K562 (cell line): ENCODE measurements at regions not wholly inside any gene's neighbourhood (a gene's known extent, or its start where the extent isn't known, plus 50 kb on each side); places are given as distances from the start of the nearest gene placed in this dataset.

Source experiments
- ATAC-seq: fragments of 200-7000 bp; cut with Tn5 transposase; 3 replicates; pipeline ENCODE4 v1.9.1; 2020; ENCODE audit warnings: moderate library complexity
- BruUV-seq: library from RNA; stranded (reverse); fragments of 400-500 nt; replicated peaks from 2 replicates; lab custom pipeline; 2021; lab: Mats Ljungman, UMichigan
- CTCF ChIA-PET: fragments of 300-600 bp; formaldehyde crosslinking; extraction: SDS; loops from one replicate; lab custom pipeline; 2021; ENCODE audit warnings: low intra/inter-chr PET ratio; lab: Yijun Ruan, JAX
- POLR2A ChIA-PET: fragments of 300-600, 350-650 bp; sonication (Branson Sonifier 250); formaldehyde crosslinking; extraction: SDS; loops from one replicate; lab custom pipeline; 2021; ENCODE audit warnings: antibody characterized with exemption, inconsistent platforms; lab: Yijun Ruan, JAX
- DNase-seq, 4 experiments: peaks; one replicate each; pipeline versions ENCODE4 v3.0.0 to v3.0.0-alpha.2; 2011 to 2018; ENCODE audit warnings: low spot score in 3 of 4, mixed read lengths in 3 of 4; ENCODE audit errors: extremely low read depth in 1 of 4
- FAIRE-seq: peaks from 2 replicates; lab custom pipeline; 2011; peaks lifted over from hg19 to GRCh38; lab: Jason Lieb, UNC
- H2AFZ ChIP-seq: 2 replicates; pipeline ENCODE4 v1.6.0; 2011; ENCODE audit warnings: low read depth, low read length, control low read depth, inconsistent platforms
- H3K27ac ChIP-seq: fragments of 200-600 bp; 3 replicates; pipeline ENCODE4 v1.8.0; 2011; ENCODE audit warnings: low read depth, mild to moderate bottlenecking, control low read depth, inconsistent platforms, low read length, moderate library complexity, mixed read lengths; ENCODE audit errors: extremely low read depth
- H3K27me3 ChIP-seq, 2 experiments: fragments of 300-600 bp in 1 of 2; 2 replicates in 1 of 2; 3 replicates in 1 of 2; pipeline versions ENCODE4 v1.6.0 to v1.8.0; 2011; ENCODE audit warnings: inconsistent platforms in 2 of 2, low read length in 2 of 2, mild to moderate bottlenecking in 1 of 2, mixed read lengths in 1 of 2, moderate library complexity in 1 of 2; ENCODE audit not compliant: control insufficient read depth in 2 of 2, insufficient read depth in 2 of 2
- H3K36me3 ChIP-seq: fragments of 300-600 bp; 3 replicates; pipeline ENCODE4 v1.8.0; 2011; ENCODE audit warnings: mild to moderate bottlenecking, low read length, inconsistent platforms; ENCODE audit not compliant: control insufficient read depth, insufficient read depth
- H3K4me1 ChIP-seq, 2 experiments: fragments of 200-600 bp in 1 of 2; replicated peaks in 1 of 2; 2 replicates in 1 of 2; 3 replicates in 1 of 2; pipeline versions ENCODE4 v1.5.1 to v1.8.0; 2011; ENCODE audit warnings: inconsistent platforms in 2 of 2, low read length in 2 of 2, mild to moderate bottlenecking in 1 of 2, mixed read lengths in 1 of 2, moderate library complexity in 1 of 2; ENCODE audit not compliant: control insufficient read depth in 2 of 2, insufficient read depth in 2 of 2
- H3K4me2 ChIP-seq: 2 replicates; pipeline ENCODE4 v1.6.1; 2011; ENCODE audit warnings: low read length, control low read depth, inconsistent platforms, mixed read lengths; ENCODE audit not compliant: insufficient read depth
- H3K4me3 ChIP-seq: fragments of 200-600 bp; sonication (generic), shearing (Covaris generic); 2 replicates; pipeline ENCODE4 v1.5.1; 2016; ENCODE audit warnings: control low read depth, inconsistent platforms
- H3K79me2 ChIP-seq: fragments of 200-600 bp; 3 replicates; pipeline ENCODE4 v1.8.0; 2011; ENCODE audit warnings: low read length, inconsistent platforms; ENCODE audit not compliant: control insufficient read depth, insufficient read depth
- H3K9ac ChIP-seq, 2 experiments: 2 replicates each; pipeline versions ENCODE4 v1.6.0 to v1.6.1; 2011; ENCODE audit warnings: low read depth in 2 of 2, low read length in 2 of 2, control low read depth in 1 of 2, inconsistent platforms in 1 of 2, mild to moderate bottlenecking in 1 of 2, mixed read lengths in 1 of 2; ENCODE audit not compliant: insufficient read depth in 1 of 2
- H3K9me1 ChIP-seq: one replicate; pipeline ENCODE4 v1.6.0; 2011; ENCODE audit warnings: inconsistent platforms, mild to moderate bottlenecking, low read length, moderate library complexity; ENCODE audit not compliant: control insufficient read depth, insufficient read depth
- H3K9me3 ChIP-seq: replicated peaks from 2 replicates; pipeline ENCODE4 v1.5.1; 2011; ENCODE audit warnings: low read depth, low read length, inconsistent platforms; ENCODE audit not compliant: control insufficient read depth, insufficient read depth
- H4K20me1 ChIP-seq: replicated peaks from 2 replicates; pipeline ENCODE4 v1.6.1; 2011; ENCODE audit warnings: low read length, inconsistent platforms, mixed read lengths; ENCODE audit not compliant: control insufficient read depth, insufficient read depth
- ASH1L ChIP-seq: fragments of 450-650 bp; IDR thresholded peaks from 2 replicates; pipeline ENCODE4 v1.6.1; 2018; ENCODE audit warnings: borderline replicate concordance, mild to moderate bottlenecking, low read depth; ENCODE audit not compliant: partially characterized antibody
- EP400 ChIP-seq: fragments of 450-650 bp; IDR thresholded peaks from 2 replicates; pipeline ENCODE4 v1.6.1; 2017; ENCODE audit warnings: antibody characterized with exemption, mild to moderate bottlenecking, moderate library complexity
- HMGN3 ChIP-seq: IDR thresholded peaks from 2 replicates; pipeline ENCODE4 v1.6.1; 2011; ENCODE audit warnings: borderline replicate concordance, low read depth, mild to moderate bottlenecking, mixed read lengths, low read length; ENCODE audit not compliant: insufficient read length; ENCODE audit errors: extremely low read depth
- NFE2 ChIP-seq: IDR thresholded peaks from 2 replicates; pipeline ENCODE4 v1.6.1; 2014; ENCODE audit warnings: antibody characterized with exemption, low read depth
- NFE2L1 ChIP-seq: fragments of 450-650 bp; IDR thresholded peaks from 2 replicates; pipeline ENCODE4 v1.6.1; 2016; ENCODE audit warnings: missing genetic modification characterization, low read depth, mild to moderate bottlenecking, missing compliant biosample characterization, moderate library complexity, borderline replicate concordance
- PCBP2 ChIP-seq: fragments of 200-400 bp; formaldehyde crosslinking; IDR thresholded peaks from 2 replicates; pipeline ENCODE4 v1.6.1; 2018; ENCODE audit warnings: low read length, low read depth, mild to moderate bottlenecking, moderate library complexity; ENCODE audit not compliant: poor library complexity, severe bottlenecking
- XRCC5 ChIP-seq: fragments of 200-400 bp; formaldehyde crosslinking; IDR thresholded peaks from 2 replicates; pipeline ENCODE4 v1.6.1; 2017; ENCODE audit warnings: low read depth, mild to moderate bottlenecking, low read length
- ZNF197 ChIP-seq: fragments of 200-800 bp; sonication (Bioruptor generic); IDR thresholded peaks from 2 replicates; pipeline ENCODE4 v1.6.1; 2016; ENCODE audit warnings: low read depth, missing genetic modification characterization, missing compliant biosample characterization
- ZNF644 ChIP-seq: fragments of 200-800 bp; sonication (Bioruptor generic); IDR thresholded peaks from 2 replicates; pipeline ENCODE4 v1.6.1; 2016; ENCODE audit warnings: low read depth, missing genetic modification characterization, missing compliant biosample characterization
- WGBS: fragments of 100-300 bp; shearing (Covaris generic); methylation state at CpG from one replicate; pipeline ENCODE4 v1.1.6; 2016; ENCODE audit warnings: low coverage, mixed read lengths; ENCODE audit not compliant: insufficient coverage; ENCODE audit errors: missing lambda C conversion rate; 5-methylcytosine and 5-hydroxymethylcytosine counted together
- in situ Hi-C: fragments of 300-500 bp; cut with MboI; formaldehyde crosslinking; loops from 4 replicates; pipeline ENCODE4 v1.15.0; 2018; ENCODE audit warnings: inconsistent platforms, mixed read lengths
- intact Hi-C: fragments of 100-400 bp; cut with micrococcal nuclease; formaldehyde crosslinking; loops from 2 replicates; pipeline ENCODE4 v1.14.2; 2022
- TF ChIP-seq, protein P1 (sequence below): sonication (generic); IDR thresholded peaks from 2 replicates; pipeline ENCODE4 v1.6.1; 2016
- TF ChIP-seq, protein P2 (sequence below): fragments of 250-450 bp; sonication (Bioruptor Pico); IDR thresholded peaks from 2 replicates; pipeline ENCODE4 v1.5.0; 2021
- TF ChIP-seq, protein P3 (sequence below): sonication (generic); formaldehyde crosslinking; IDR thresholded peaks from 2 replicates; pipeline ENCODE4 v1.8.0; 2023; ENCODE audit warnings: mild to moderate bottlenecking, missing genetic modification reagents

DNA sequence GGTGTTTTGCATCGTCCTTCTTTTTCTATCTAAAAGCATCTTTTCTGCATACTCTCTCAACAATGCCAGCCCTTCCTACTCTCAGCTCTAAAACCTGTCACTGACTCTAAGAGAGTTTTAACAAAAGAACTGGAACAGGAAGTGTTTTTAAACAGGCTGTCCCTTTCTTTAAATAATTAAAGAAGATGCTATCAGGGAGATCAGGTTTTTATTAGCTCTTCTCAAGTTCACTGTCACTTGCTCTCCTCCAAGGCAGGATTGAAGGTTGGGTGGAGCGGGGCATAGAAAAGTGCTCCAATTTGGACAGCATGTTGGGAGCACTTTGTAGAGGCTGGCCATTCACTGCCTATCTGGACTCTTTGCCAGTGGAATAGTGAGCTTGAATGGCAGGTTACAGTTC lies 56.4 kb upstream of the BARX2 start:
- H3K9me1 ChIP-seq, result no peaks in the 10 kb centered on the region
- intact Hi-C loops, result no loop called here

More for the DNA sequence above, 56.4 kb upstream of the BARX2 start:
- ChIA-PET CTCF (no interaction called here), POLR2A (interaction anchor here (0.6 kb wide), 1 partner anchor 13 kb away, joined by 3 read pairs; no protein-coding TSS in a partner anchor)
- 0% methylated on average over 2 of the region's 2 CpGs for WGBS
- Histone ChIP-seq H3K4me2 (no peak overlapping the region), H2AFZ (no peak overlapping the region), H3K36me3 (no peaks in the 10 kb centered on the region), H3K27me3 (no peaks in the 10 kb centered on the region), H3K79me2 (no peaks in the 10 kb centered on the region), H3K4me1 (no peaks in the 10 kb centered on the region), H3K27ac (no peak overlapping the region), H3K9me3 (no peaks in the 10 kb centered on the region), H3K9ac (no peak overlapping the region), H3K4me3 (no peak overlapping the region), H4K20me1 (no peaks in the 10 kb centered on the region)
- DNase-seq, result no peak
- BruUV-seq, result no TSS peak
- TF ChIP-seq ASH1L (no peak), ZNF197 (CRISPR knock-in tag) (no peak), PCBP2 (no peak), ZNF644 (no peak), EP400 (no peak), NFE2 (no peak), XRCC5 (no peak), NFE2L1 (tag) (no peak), HMGN3 (no peak)
- TF ChIP-seq, protein P1, sequence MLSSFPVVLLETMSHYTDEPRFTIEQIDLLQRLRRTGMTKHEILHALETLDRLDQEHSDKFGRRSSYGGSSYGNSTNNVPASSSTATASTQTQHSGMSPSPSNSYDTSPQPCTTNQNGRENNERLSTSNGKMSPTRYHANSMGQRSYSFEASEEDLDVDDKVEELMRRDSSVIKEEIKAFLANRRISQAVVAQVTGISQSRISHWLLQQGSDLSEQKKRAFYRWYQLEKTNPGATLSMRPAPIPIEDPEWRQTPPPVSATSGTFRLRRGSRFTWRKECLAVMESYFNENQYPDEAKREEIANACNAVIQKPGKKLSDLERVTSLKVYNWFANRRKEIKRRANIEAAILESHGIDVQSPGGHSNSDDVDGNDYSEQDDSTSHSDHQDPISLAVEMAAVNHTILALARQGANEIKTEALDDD, result no peak
- TF ChIP-seq, protein P2, sequence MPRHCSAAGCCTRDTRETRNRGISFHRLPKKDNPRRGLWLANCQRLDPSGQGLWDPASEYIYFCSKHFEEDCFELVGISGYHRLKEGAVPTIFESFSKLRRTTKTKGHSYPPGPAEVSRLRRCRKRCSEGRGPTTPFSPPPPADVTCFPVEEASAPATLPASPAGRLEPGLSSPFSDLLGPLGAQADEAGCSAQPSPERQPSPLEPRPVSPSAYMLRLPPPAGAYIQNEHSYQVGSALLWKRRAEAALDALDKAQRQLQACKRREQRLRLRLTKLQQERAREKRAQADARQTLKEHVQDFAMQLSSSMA (CRISPR knock-in tag), result no peak
- TF ChIP-seq, protein P3, sequence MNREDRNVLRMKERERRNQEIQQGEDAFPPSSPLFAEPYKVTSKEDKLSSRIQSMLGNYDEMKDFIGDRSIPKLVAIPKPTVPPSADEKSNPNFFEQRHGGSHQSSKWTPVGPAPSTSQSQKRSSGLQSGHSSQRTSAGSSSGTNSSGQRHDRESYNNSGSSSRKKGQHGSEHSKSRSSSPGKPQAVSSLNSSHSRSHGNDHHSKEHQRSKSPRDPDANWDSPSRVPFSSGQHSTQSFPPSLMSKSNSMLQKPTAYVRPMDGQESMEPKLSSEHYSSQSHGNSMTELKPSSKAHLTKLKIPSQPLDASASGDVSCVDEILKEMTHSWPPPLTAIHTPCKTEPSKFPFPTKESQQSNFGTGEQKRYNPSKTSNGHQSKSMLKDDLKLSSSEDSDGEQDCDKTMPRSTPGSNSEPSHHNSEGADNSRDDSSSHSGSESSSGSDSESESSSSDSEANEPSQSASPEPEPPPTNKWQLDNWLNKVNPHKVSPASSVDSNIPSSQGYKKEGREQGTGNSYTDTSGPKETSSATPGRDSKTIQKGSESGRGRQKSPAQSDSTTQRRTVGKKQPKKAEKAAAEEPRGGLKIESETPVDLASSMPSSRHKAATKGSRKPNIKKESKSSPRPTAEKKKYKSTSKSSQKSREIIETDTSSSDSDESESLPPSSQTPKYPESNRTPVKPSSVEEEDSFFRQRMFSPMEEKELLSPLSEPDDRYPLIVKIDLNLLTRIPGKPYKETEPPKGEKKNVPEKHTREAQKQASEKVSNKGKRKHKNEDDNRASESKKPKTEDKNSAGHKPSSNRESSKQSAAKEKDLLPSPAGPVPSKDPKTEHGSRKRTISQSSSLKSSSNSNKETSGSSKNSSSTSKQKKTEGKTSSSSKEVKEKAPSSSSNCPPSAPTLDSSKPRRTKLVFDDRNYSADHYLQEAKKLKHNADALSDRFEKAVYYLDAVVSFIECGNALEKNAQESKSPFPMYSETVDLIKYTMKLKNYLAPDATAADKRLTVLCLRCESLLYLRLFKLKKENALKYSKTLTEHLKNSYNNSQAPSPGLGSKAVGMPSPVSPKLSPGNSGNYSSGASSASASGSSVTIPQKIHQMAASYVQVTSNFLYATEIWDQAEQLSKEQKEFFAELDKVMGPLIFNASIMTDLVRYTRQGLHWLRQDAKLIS (CRISPR knock-in tag), result no peak
- no peak for FAIRE-seq
- ATAC-seq, result no peak
- in situ Hi-C loops, result loop anchor here (25.0 kb wide), 1 partner anchor 432 kb away; the partner anchor contains the start of gene KCNJ5
